ENCODE measurements at regions not wholly inside any gene's neighbourhood (a gene's known extent, or its start where the extent isn't known, plus 50 kb on each side); places are given as distances from the start of the nearest gene placed in this dataset.

DNA sequence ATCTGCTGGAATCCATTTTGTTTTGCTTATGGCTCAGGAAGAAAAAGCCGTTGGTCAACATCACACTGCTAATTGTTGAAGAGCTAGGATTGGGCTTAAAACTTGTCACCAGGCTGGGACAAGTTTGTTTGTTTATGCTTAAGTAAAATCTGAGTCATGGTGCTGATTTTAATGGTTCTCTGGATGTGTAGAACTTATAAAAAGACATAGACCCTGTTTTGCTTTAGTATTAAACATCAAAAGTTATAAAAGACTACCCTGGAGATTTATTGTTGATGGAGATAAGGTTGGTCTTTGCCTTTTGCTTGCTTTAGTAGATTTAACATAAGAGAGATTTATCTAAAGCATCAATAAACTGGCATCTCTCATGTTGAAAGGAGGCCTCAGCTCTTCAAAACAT is 348.2 kb upstream of the GOLIM4 start:
- no peak overlapping the region for H3K4me3 ChIP-seq (replicated peaks; ENCODE audit: insufficient read depth, low read length)
- no peak overlapping the region for H3K27ac ChIP-seq (replicated peaks)
- TF ChIP-seq POLR2AphosphoS5 (IDR thresholded peaks at IDR 0.05; ENCODE audit: low read depth) (no peak), SPI1 (IDR thresholded peaks at IDR 0.05; ENCODE audit: borderline replicate concordance, low read depth) (no peak), GABPA (IDR thresholded peaks at IDR 0.05; ENCODE audit: low read depth) (no peak)
- TF ChIP-seq, protein P1, sequence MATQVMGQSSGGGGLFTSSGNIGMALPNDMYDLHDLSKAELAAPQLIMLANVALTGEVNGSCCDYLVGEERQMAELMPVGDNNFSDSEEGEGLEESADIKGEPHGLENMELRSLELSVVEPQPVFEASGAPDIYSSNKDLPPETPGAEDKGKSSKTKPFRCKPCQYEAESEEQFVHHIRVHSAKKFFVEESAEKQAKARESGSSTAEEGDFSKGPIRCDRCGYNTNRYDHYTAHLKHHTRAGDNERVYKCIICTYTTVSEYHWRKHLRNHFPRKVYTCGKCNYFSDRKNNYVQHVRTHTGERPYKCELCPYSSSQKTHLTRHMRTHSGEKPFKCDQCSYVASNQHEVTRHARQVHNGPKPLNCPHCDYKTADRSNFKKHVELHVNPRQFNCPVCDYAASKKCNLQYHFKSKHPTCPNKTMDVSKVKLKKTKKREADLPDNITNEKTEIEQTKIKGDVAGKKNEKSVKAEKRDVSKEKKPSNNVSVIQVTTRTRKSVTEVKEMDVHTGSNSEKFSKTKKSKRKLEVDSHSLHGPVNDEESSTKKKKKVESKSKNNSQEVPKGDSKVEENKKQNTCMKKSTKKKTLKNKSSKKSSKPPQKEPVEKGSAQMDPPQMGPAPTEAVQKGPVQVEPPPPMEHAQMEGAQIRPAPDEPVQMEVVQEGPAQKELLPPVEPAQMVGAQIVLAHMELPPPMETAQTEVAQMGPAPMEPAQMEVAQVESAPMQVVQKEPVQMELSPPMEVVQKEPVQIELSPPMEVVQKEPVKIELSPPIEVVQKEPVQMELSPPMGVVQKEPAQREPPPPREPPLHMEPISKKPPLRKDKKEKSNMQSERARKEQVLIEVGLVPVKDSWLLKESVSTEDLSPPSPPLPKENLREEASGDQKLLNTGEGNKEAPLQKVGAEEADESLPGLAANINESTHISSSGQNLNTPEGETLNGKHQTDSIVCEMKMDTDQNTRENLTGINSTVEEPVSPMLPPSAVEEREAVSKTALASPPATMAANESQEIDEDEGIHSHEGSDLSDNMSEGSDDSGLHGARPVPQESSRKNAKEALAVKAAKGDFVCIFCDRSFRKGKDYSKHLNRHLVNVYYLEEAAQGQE (IDR thresholded peaks at IDR 0.05; ENCODE audit: insufficient replicate concordance, low read depth): no peak
- TF ChIP-seq, protein P2, sequence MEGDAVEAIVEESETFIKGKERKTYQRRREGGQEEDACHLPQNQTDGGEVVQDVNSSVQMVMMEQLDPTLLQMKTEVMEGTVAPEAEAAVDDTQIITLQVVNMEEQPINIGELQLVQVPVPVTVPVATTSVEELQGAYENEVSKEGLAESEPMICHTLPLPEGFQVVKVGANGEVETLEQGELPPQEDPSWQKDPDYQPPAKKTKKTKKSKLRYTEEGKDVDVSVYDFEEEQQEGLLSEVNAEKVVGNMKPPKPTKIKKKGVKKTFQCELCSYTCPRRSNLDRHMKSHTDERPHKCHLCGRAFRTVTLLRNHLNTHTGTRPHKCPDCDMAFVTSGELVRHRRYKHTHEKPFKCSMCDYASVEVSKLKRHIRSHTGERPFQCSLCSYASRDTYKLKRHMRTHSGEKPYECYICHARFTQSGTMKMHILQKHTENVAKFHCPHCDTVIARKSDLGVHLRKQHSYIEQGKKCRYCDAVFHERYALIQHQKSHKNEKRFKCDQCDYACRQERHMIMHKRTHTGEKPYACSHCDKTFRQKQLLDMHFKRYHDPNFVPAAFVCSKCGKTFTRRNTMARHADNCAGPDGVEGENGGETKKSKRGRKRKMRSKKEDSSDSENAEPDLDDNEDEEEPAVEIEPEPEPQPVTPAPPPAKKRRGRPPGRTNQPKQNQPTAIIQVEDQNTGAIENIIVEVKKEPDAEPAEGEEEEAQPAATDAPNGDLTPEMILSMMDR (IDR thresholded peaks at IDR 0.05; ENCODE audit: insufficient read depth, low read length): no peak
- no peak for DNase-seq (ENCODE audit: low read depth in 1 of 2, low spot score in 1 of 2)
- H3K27me3 ChIP-seq (ENCODE audit: insufficient read depth, poor library complexity, severe bottlenecking): no peaks in the 10 kb centered on the region

DNA sequence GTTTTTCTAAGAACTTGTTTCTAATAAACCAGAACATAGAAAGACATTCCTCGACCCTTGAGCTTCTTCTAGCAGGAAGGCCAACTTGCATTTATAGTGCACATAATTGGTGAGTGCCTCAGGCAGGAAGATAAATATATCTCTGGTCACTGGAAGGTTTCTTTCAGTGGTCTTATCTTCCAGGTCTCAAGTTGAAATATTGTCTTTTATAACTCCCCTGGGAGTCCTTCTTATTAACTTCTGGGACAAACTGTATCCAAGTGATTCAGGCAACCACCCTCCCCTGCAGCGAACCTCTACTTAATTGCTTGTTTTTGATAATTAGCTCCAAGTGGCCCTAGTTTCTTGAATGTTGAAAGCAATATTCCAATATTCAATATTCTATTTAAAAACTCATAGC is 346.8 kb upstream of the GOLIM4 start:
- no peak overlapping the region for H3K4me3 ChIP-seq (replicated peaks; ENCODE audit: insufficient read depth, low read length)
- H3K27ac ChIP-seq (replicated peaks): no peak overlapping the region
- H3K27me3 ChIP-seq (ENCODE audit: insufficient read depth, poor library complexity, severe bottlenecking): no peaks in the 10 kb centered on the region
- TF ChIP-seq GABPA (IDR thresholded peaks at IDR 0.05; ENCODE audit: low read depth) (no peak), SPI1 (IDR thresholded peaks at IDR 0.05; ENCODE audit: borderline replicate concordance, low read depth) (no peak), POLR2AphosphoS5 (IDR thresholded peaks at IDR 0.05; ENCODE audit: low read depth) (no peak)
- TF ChIP-seq, protein P2 (IDR thresholded peaks at IDR 0.05; ENCODE audit: insufficient read depth, low read length): no peak
- TF ChIP-seq, protein P1 (IDR thresholded peaks at IDR 0.05; ENCODE audit: insufficient replicate concordance, low read depth): no peak
- DNase-seq (ENCODE audit: low read depth in 1 of 2, low spot score in 1 of 2): no peak

DNA sequence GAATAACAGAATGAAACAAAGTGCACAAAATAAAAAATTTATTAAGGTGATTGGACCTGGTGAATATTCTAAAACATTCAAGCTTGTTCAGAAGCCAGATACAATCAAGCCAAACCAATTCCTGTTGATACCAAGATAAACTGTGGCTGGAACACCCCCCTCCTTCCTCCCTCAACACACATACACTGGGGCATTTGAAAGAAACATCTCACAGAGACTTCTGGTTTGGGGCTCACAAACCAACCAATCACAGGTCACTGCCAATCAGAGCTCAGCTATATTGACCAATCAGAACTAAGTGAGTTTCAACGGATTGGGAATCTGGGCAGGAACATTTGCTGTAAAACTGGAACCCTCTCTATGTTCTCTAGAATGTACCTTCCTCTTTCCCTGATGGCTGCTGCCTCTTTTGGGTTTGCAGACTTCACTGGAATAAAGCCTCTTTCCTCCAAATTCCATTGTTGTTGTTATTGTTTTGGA is 340.6 kb upstream of the GOLIM4 start:
- TF ChIP-seq POLR2AphosphoS5 (IDR thresholded peaks at IDR 0.05; ENCODE audit: low read depth) (no peak), GABPA (IDR thresholded peaks at IDR 0.05; ENCODE audit: low read depth) (no peak), SPI1 (IDR thresholded peaks at IDR 0.05; ENCODE audit: borderline replicate concordance, low read depth) (no peak)
- TF ChIP-seq, protein P2 (IDR thresholded peaks at IDR 0.05; ENCODE audit: insufficient read depth, low read length): no peak
- TF ChIP-seq, protein P1 (IDR thresholded peaks at IDR 0.05; ENCODE audit: insufficient replicate concordance, low read depth): no peak
- Histone ChIP-seq H3K27ac (replicated peaks) (no peak overlapping the region), H3K4me3 (replicated peaks; ENCODE audit: insufficient read depth, low read length) (no peak overlapping the region), H3K27me3 (ENCODE audit: insufficient read depth, poor library complexity, severe bottlenecking) (no peaks in the 10 kb centered on the region)
- no peak for DNase-seq (ENCODE audit: low read depth in 1 of 2, low spot score in 1 of 2)

Data from HL-60 (cell line).